Spleen (tissue), 11 donors: ENCODE measurements at regions not wholly inside any gene's neighbourhood (a gene's known extent, or its start where the extent isn't known, plus 50 kb on each side); places are given as distances from the start of the nearest gene placed in this dataset.

Experiments
- DNase-seq: peaks from one replicate; pipeline ENCODE4 v3.0.0-alpha.2; 2020
- H3K27ac ChIP-seq, 8 donors: fragments of 200-600 bp; sonication (generic) in 7 of 8; 1 replicate in 4 of 8; 2 replicates in 4 of 8; pipeline versions ENCODE4 v1.5.0 to v1.8.0; 2016 to 2021; ENCODE audit warnings: inconsistent platforms in 4 of 8, mild to moderate bottlenecking in 4 of 8, moderate library complexity in 1 of 8
- H3K27me3 ChIP-seq, 7 donors: fragments of 200-600 bp; sonication (generic) in 6 of 7; replicated peaks in 1 of 7; 1 replicate in 4 of 7; 2 replicates in 3 of 7; pipeline versions ENCODE4 v1.5.0 to v1.8.0; 2016 to 2021; ENCODE audit warnings: inconsistent platforms in 3 of 7, mild to moderate bottlenecking in 1 of 7
- H3K36me3 ChIP-seq, 6 donors: fragments of 200-600 bp; sonication (generic) in 5 of 6; 1 replicate in 4 of 6; 2 replicates in 2 of 6; pipeline versions ENCODE4 v1.5.0 to v1.8.0; 2016 to 2021; ENCODE audit warnings: inconsistent platforms in 2 of 6
- H3K4me1 ChIP-seq, 6 donors: fragments of 200-600 bp; sonication (generic) in 5 of 6; 1 replicate in 3 of 6; 2 replicates in 3 of 6; pipeline versions ENCODE4 v1.5.0 to v1.8.0; 2016 to 2021; ENCODE audit warnings: inconsistent platforms in 3 of 6
- H3K4me3 ChIP-seq, 8 donors: fragments of 200-600 bp; sonication (generic) in 7 of 8; 1 replicate in 4 of 8; 2 replicates in 4 of 8; pipeline versions ENCODE4 v1.5.0 to v1.8.0; 2016 to 2021; ENCODE audit warnings: inconsistent platforms in 4 of 8, mild to moderate bottlenecking in 4 of 8, moderate library complexity in 2 of 8
- H3K9me3 ChIP-seq, 8 donors: fragments of 200-600 bp; sonication (generic) in 7 of 8; 1 replicate in 4 of 8; 2 replicates in 4 of 8; pipeline versions ENCODE4 v1.5.0 to v1.8.0; 2016 to 2021; ENCODE audit warnings: inconsistent platforms in 4 of 8
- POLR2A ChIP-seq, 3 donors: fragments of 450-650 bp; IDR thresholded peaks; one replicate each; pipeline ENCODE4 v1.5.1; 2017; ENCODE audit warnings: antibody characterized with exemption in 3 of 3, mild to moderate bottlenecking in 1 of 3
- POLR2AphosphoS5 ChIP-seq, 3 donors: sonication (generic); formaldehyde crosslinking; IDR thresholded peaks; one replicate each; pipeline ENCODE4 v1.5.1; 2017; ENCODE audit warnings: antibody characterized with exemption in 3 of 3
- WGBS, 5 donors: extraction: QIAGEN DNeasy Blood & Tissue Kit in 3 of 5; methylation state at CpG; one replicate each; pipeline versions ENCODE4 v1.1.5 to v1.1.7; 2013 to 2018; 5-methylcytosine and 5-hydroxymethylcytosine counted together
- intact Hi-C: fragments of 100-400 bp; cut with DNase I; formaldehyde crosslinking; loops from one replicate; pipeline ENCODE4 v1.15.0; 2023; ENCODE audit warnings: low total_unique reads
- TF ChIP-seq, protein P1 (sequence below), 11 experiments: fragments of 200-600 bp in 7 of 11; fragments of 450-650 bp in 4 of 11; sonication (generic) in 4 of 11; IDR thresholded peaks in 8 of 11; conservative IDR thresholded peaks in 3 of 11; 1 replicate in 7 of 11; 2 replicates in 4 of 11; pipeline versions ENCODE4 v1.4.0 to v1.8.0; 2016 to 2021; ENCODE audit warnings: antibody characterized with exemption in 11 of 11, inconsistent platforms in 4 of 11, mild to moderate bottlenecking in 1 of 11
- donor health status: healthy with polysubstance abuse.
- donor health status: DM: no; HTN: no; CAD: no; lungs with moderate emphysema.
- donor health status: DM: no; HTN: no; CAD: no.
- donor health status: Bipolar disorder and iron deficiency.
- donor health status: healthy.
- donor health status: DM: no; HTN: no; CAD: no.
- donor health status: DM: yes; HTN: yes; CAD: no.

DNA sequence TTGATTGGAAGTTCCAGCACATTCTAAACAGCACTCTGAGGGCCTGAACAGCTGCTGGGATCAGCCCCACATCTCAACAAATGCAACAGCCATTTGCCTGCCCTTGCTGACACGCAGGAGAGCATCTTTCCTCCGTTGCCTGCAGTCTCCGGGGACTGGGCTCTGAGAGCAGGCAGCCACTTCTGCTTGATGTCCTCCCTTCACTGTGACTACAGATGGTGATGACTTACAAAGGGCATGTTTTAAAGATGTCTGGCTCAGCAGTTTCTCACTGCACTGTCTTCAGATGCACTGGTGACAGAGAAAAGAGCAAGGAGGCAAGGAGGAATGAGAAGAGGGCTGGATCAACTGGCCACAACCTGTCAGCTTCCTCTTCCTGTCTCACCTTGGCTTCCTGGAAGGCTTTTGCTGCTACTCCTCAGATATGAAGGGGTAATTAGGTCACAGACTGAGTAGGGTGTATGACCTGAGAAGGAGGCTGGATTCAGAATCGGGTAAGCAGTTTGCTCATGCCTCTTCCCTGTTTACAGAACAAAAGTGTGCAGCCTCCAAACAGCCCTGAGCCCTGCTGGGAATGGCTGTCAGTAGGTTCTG lies 143.5 kb upstream of the GHITM start:
- Histone ChIP-seq H3K9me3 (no peaks in the 10 kb centered on the region), H3K36me3 (no peaks in the 10 kb centered on the region), H3K4me1 (no peaks in the 10 kb centered on the region), H3K27me3 (peaks cover 0 to 11% (median 0%) of the 10 kb centered on the region in 7 donors), H3K27ac (no peak overlapping the region), H3K4me3 (no peak overlapping the region)
- no peak for TF ChIP-seq POLR2A (IDR thresholded peaks at IDR 0.05)
- TF ChIP-seq POLR2AphosphoS5 (IDR thresholded peaks at IDR 0.05) = no peak
- TF ChIP-seq, protein P1, sequence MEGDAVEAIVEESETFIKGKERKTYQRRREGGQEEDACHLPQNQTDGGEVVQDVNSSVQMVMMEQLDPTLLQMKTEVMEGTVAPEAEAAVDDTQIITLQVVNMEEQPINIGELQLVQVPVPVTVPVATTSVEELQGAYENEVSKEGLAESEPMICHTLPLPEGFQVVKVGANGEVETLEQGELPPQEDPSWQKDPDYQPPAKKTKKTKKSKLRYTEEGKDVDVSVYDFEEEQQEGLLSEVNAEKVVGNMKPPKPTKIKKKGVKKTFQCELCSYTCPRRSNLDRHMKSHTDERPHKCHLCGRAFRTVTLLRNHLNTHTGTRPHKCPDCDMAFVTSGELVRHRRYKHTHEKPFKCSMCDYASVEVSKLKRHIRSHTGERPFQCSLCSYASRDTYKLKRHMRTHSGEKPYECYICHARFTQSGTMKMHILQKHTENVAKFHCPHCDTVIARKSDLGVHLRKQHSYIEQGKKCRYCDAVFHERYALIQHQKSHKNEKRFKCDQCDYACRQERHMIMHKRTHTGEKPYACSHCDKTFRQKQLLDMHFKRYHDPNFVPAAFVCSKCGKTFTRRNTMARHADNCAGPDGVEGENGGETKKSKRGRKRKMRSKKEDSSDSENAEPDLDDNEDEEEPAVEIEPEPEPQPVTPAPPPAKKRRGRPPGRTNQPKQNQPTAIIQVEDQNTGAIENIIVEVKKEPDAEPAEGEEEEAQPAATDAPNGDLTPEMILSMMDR (IDR thresholded peaks at IDR 0.05 in 8 of 11, conservative IDR thresholded peaks at IDR 0.05 in 3 of 11) = no peak
- 63 to 73% (median 69%) methylated on average over 4 of the region's 4 CpGs for WGBS, 5 donors
- intact Hi-C loops = no loop called here
- DNase-seq = no peak

- H3K4me3 ChIP-seq = no peak overlapping the region
- no peak for TF ChIP-seq POLR2A (IDR thresholded peaks at IDR 0.05)
- no peaks in the 10 kb centered on the region for H3K36me3 ChIP-seq
- WGBS, 5 donors = 89 to 95% (median 92%) methylated on average over 2 of the region's 2 CpGs
- no peak overlapping the region for H3K27ac ChIP-seq
- H3K27me3 ChIP-seq = peaks cover 0 to 12% (median 0%) of the 10 kb centered on the region in 7 donors
- DNase-seq = no peak
- intact Hi-C loops = no loop called here
- H3K9me3 ChIP-seq = no peaks in the 10 kb centered on the region
- H3K4me1 ChIP-seq = no peaks in the 10 kb centered on the region
Observed at GRCh38 chr10:84004221-84004620, 135.1 kb upstream of the GHITM start.

DNA sequence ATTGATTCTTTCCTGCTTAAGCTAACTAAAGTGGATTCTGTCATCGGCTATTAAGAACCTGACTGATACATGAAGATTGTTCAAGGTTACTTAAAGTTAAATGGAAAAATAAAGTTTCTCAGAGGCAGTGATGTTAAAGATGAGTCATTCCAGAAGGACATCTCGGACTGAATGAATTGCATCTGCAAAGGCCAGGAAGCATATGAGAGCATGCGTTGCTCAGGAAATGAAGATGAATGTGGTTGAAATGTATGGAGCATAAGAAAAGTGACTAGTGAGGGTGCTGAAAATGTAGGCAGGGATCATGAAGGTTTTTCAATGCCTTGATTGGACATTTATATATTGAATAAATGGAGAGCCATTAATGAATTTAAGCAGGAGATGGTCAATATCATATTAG lies 133.9 kb upstream of the GHITM start:
- peaks cover 0 to 19% (median 0%) of the 10 kb centered on the region in 7 donors for H3K27me3 ChIP-seq
- WGBS, 5 donors = 42 to 56% (median 49%) methylated on average over 3 of the region's 3 CpGs

GRCh38 chr10:84007482-84007881 lies 131.8 kb upstream of the GHITM start:
- DNase-seq = no peak
- no peaks in the 10 kb centered on the region for H3K4me1 ChIP-seq
- H3K27ac ChIP-seq = no peak overlapping the region
- H3K36me3 ChIP-seq = no peaks in the 10 kb centered on the region
- 67 to 83% (median 80%) methylated on average over 5 of the region's 5 CpGs for WGBS, 5 donors
- peaks cover 0 to 15% (median 0%) of the 10 kb centered on the region in 7 donors for H3K27me3 ChIP-seq
- intact Hi-C loops = no loop called here
- no peak overlapping the region for H3K4me3 ChIP-seq
- TF ChIP-seq, protein P1 (IDR thresholded peaks at IDR 0.05 in 8 of 11, conservative IDR thresholded peaks at IDR 0.05 in 3 of 11) = no peak
- TF ChIP-seq POLR2AphosphoS5 (IDR thresholded peaks at IDR 0.05) (no peak), POLR2A (IDR thresholded peaks at IDR 0.05) (no peak)
- no peaks in the 10 kb centered on the region for H3K9me3 ChIP-seq

More for the DNA sequence above, 133.9 kb upstream of the GHITM start:
- H3K27ac ChIP-seq = no peak overlapping the region
- no peaks in the 10 kb centered on the region for H3K9me3 ChIP-seq
- intact Hi-C loops = no loop called here
- TF ChIP-seq, protein P1 (IDR thresholded peaks at IDR 0.05 in 8 of 11, conservative IDR thresholded peaks at IDR 0.05 in 3 of 11) = no peak
- TF ChIP-seq POLR2AphosphoS5 (IDR thresholded peaks at IDR 0.05) (no peak), POLR2A (IDR thresholded peaks at IDR 0.05) (no peak)
- DNase-seq = no peak
- no peak overlapping the region for H3K4me3 ChIP-seq
- H3K36me3 ChIP-seq = no peaks in the 10 kb centered on the region
- H3K4me1 ChIP-seq = no peaks in the 10 kb centered on the region
